H1 (cell line): ENCODE measurements at regions not wholly inside any gene's neighbourhood (a gene's known extent, or its start where the extent isn't known, plus 50 kb on each side); places are given as distances from the start of the nearest gene placed in this dataset.

Source experiments
- ATF3 ChIP-seq: IDR thresholded peaks from 2 replicates; pipeline ENCODE4 v1.6.1; 2011; ENCODE audit warnings: low read depth, mild to moderate bottlenecking, low read length; ENCODE audit not compliant: insufficient read depth
- CHD7 ChIP-seq: fragments of 300-600 bp; sonication (generic); IDR thresholded peaks from 2 replicates; pipeline ENCODE4 v1.7.1; 2012; ENCODE audit warnings: low read length, moderate library complexity, mild to moderate bottlenecking, inconsistent platforms; ENCODE audit not compliant: insufficient replicate concordance

- TF ChIP-seq CHD7 (no peak), ATF3 (no peak)
- TF ChIP-seq, all 59 proteins: peak for 0
Observed at GRCh38 chr14:89592961-89593360, 175.9 kb upstream of the FOXN3 start (continued).
